ENCODE measurements at regions not wholly inside any gene's neighbourhood (a gene's known extent, or its start where the extent isn't known, plus 50 kb on each side); places are given as distances from the start of the nearest gene placed in this dataset.

DNA sequence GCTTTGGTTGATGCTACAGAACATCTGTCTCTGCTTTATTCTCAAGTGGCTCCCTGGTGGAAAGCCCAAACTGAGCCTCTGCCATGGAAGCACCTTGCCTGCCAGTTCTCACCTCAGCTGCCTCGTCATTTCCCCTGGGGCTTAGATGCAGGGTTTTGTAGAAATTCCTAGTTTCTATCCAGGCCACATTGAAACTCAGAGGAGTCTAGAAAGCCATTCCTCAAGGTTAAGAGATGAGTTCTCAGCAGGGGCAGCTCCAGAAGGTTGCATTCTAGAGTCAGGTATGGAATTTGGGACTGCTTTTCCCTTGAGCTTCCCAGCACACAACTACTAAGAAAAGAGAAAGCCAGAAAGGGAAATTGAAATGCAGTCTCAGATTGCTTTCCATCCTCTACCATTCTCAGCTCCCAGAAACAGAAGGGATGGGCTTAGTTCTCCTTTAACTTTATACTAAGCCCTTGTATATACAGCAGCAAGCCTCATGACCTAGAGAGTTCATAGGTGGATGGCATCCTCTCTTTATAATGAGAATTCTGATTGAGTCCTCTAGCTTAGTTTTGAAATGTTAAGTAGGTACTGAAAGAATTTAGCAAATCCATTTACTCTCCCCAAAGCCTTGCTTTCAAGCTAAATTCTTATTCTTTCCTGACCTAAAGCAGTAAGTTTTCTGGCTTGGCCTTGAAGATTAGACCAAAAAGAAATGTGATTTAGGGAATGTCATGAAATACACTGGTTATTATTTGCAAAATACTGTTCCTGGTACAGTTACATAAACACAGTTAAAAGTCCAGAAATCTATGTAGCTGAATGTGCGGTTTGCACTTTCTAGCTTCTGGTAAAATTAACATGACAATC is 66.0 kb upstream of the MEF2C start:
- no peak for TF ChIP-seq TAF1 (IDR thresholded peaks at IDR 0.05; ENCODE audit: low read depth, low read length)
- no peak for TF ChIP-seq POLR2AphosphoS5 (IDR thresholded peaks at IDR 0.05; ENCODE audit: low read depth, low read length)
- TF ChIP-seq POLR2A (IDR thresholded peaks at IDR 0.05; ENCODE audit: low read depth, low read length), result no peak
- no peak for TF ChIP-seq SPI1 (IDR thresholded peaks at IDR 0.05; ENCODE audit: low read depth, low read length)
